Activated effector memory CD4-positive, alpha-beta T cell treated with Interleukin-2 at 50 U/mL for 16 hours (primary cell): ENCODE measurements at regions not wholly inside any gene's neighbourhood (a gene's known extent, or its start where the extent isn't known, plus 50 kb on each side); places are given as distances from the start of the nearest gene placed in this dataset.

ENCODE experiments used
- DNase-seq: peaks from one replicate; pipeline ENCODE4 v3.0.0-alpha.2; 2020

DNA sequence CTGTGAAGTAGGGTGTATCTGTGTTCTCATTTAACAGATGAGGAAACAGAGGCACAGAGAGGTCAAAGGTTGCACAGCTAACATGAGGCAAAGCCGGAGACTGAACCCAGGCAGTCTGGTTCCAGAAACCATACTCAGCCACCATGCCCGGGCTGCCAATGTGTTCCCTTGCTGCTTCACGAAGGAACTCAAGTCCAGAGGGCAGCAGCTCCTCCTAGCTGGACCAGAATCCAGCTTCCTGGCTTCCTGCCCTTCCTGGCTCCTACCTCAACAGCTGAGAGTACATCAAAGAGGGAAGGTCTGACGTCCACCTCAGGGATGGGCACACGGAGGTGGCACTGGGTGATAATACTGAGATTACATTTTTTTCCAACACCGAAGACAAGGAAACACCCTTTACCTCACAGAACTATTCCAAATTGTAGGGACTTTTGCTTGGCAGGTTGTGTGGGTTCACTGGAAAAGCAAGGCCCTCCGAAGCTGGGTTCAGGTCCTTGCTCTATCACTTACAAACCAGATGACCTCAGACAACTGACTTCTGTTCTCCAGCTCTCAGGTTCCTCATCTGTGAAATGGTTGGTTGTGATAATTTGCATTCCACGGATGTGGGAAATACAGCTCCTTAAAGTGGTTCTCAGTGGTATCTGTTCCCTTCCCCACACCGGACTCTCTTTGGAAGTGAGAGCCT lies 154.1 kb upstream of the ZMIZ1 start:
- no peak for DNase-seq

DNA sequence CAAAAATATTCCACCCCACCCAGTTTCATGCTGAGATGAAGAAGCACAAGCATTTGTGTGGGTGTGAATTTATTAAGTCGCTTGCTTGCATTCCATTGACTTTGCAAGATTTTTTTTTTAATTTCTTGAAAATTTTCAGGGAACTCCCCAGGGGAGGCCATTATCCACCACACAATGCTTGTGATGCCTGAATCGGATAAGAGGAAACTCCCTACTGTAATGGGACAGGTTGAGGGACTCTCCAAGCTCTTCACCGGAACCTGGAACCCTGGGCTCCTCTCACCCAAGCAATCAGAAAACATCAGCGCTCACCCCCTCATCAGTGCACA lies 153.6 kb upstream of the ZMIZ1 start:
- no peak for DNase-seq

DNA sequence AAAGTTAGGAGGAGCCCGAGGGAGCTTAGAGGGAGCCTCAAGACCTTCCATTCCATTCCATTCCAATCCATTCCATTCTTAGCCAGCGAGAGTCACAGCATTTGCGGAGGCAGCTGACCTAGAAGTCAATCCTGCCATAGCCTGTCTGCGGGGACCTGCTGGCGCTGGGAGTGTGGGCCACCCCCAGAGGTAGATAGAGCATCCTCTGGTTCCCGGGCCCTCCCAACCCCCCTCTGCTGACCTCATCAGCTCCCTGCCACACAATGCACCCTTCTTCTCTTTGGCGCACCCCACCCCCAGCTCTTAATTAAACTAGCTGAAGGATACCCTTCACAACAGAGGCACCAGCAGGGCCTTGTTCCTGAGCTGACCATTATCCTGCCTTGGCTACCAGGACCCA lies 152.5 kb upstream of the ZMIZ1 start:
- DNase-seq: no peak

DNA sequence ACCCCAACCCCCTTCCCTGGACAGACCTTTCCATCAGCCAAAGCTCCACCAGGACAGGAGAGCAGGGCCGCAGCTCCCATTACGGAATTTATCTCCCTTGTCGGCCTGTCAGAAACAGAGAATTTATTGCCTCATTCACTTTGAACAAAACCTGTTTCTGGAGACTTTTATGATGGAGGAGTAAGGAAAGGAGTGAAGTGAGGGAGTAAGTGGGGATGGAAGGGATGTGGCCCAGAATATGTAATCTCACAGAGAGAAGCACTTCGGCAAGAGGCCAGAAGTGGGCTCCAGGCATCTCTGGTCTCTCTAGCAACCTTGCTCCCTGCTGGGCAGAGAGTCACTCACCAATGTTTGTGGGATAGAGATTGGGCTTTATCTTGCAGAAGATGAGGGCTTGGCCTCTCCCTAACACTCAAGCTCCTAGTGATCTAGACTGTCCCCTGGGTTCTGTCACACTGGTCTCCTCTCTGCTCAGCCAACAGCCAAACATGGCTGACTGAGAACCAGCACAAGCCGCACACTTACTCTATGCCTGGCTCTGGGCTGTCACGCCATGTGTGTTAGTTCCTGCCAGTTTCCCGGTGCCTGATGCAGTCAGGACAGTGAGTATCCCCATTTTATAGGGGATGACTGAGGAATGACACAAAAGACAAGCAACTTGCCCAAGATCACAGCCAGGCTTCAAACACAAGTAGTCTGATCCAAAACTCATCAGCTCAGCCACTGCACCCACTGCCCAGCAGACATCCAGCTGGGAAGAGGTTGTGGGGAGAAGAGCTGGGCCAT lies 149.4 kb upstream of the ZMIZ1 start:
- no peak for DNase-seq

DNA sequence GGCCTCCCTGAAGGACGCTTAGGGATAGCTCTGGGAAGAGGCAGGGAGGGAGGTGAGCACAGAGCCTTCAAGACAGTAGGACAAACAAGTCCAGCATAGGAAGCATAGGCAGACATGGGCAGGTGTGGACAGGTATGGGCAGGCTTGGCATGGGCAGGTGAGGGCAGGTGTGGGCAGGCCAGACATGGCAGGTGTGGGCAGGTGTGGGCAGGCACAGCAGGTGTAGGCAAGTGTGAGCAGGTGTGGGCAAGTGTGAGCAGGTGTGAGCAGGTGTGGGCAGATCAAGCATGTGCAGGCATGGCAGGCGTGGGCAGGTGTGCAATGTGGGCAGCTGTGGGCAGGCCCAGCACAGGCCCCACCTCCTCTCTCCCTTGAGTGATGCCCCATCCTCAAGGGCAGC lies 148.8 kb upstream of the ZMIZ1 start:
- no peak for DNase-seq

DNA sequence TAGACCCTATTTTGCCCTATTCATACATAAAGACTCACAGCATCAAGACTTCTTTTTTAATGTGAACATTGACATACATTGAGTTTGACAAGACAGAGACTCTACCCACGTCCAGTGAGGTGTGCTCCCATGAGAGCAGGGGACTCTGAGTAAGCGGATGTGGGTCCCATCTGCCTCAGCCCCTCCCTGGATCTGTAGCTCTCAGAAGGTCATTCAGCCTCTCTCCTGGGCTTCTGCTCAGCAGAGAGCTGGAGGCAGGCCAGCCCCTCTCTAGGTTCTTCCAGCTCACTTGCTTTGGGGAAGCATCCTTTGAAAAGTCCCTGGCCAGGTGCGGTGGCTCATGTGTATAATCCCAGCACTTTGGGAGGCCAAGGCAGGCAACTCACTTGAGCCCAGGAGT lies 146.9 kb upstream of the ZMIZ1 start:
- DNase-seq: no peak

DNA sequence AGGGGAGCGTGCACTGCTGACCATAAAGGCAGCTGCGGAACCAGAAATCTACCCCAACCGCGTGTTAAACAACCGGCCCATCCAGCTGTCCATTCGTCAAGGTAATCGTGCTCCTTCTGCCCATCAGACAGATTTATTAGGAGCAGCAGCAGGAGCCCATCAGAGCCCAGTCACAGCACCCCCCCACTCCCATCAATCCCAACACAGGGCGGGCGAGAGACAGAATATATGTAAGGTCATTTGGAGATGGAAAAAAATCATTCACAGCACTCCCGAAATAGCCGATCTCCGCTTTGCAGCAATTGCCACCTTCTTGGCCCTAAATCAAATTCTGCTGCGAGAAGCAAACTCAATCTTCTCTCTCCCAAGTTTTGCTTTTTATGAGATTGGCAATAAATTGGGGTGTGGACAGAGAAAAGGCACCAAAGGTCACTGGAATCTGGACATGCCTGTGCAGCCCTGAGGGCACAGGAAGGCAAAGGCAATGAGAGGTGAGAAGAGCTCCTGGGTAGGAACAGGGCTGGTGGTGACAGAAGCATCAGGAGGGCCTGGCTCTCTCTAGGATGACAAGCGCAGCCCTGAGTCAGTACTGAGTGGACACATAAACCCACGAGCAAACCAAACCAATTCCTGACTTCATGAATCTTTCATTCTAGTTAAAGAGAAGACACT lies 145.0 kb upstream of the ZMIZ1 start:
- DNase-seq: no peak

DNA sequence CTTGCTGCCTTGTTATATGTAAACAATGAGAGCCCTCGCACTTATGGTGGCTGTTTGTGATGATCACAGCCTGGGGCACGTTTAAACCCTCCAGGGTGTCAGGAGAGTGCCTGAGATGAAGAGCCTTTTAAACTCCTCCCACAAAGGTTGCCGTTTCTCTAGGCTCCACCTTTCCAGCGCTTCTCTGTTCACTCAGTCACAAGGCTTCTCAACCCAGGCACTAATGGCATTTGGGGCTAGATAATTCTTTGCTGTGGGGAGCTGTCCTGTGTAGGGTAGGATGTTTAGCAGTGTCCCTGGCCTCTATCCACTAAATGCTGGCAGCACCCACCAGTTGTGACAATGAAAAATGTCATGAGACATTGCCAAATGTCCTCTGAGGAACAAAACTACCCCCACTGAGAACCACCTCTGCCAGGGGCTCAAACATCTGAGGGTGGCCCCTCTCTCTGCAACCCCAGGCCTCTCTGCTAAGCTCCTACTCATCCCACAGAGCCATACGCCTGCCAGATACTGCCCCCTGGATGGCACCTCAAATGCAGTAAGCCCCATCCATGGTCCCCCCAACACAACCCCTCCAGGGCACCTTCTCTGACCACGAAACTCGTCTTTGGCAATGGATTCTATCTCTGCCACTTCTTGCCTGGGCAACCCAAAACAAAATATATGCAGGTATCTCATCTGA lies 144.3 kb upstream of the ZMIZ1 start:
- no peak for DNase-seq

DNA sequence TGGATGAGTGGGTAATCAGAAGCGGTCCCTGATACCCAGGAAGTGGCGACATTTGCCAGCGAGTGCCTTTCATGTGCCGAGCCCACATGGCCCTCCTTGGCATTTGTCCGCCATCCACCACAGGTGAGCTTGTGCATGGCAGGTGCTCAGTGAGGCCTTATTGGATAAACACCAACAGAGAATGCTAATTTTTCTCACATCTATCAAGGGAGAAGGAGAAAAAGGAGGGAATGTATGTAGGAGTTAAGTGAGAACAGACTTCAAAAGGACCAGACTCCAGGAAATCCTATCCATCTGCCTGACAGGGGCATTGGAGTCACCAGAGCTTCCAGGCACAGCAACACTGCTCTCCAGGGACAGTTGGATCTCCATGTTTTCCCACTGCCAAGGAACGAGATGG lies 143.5 kb upstream of the ZMIZ1 start:
- DNase-seq: no peak

DNA sequence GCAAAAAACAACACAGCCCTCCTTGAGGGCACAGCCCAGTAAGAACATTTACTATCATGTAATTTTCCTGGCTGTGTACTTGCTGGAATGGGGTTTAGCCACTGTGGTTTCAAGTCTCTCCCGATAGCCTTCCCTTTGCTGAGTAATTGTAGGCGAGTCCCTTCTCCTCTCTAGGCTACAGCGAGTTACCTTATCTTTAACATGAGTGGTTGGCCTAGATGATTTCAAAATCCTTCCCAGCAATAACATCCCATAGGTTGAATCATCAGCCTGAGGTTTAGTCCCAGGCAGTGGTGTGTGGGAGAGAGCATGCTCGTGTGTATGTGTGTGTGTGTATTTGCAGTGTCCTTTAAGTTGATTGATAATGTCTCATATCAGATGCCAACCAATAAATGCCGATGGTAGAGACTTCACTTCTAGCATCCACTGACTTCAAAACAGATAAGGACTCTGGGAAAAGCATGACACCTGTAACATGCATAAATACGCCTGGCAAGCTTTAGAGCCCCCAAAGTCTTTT lies 142.9 kb upstream of the ZMIZ1 start:
- DNase-seq: no peak

DNA sequence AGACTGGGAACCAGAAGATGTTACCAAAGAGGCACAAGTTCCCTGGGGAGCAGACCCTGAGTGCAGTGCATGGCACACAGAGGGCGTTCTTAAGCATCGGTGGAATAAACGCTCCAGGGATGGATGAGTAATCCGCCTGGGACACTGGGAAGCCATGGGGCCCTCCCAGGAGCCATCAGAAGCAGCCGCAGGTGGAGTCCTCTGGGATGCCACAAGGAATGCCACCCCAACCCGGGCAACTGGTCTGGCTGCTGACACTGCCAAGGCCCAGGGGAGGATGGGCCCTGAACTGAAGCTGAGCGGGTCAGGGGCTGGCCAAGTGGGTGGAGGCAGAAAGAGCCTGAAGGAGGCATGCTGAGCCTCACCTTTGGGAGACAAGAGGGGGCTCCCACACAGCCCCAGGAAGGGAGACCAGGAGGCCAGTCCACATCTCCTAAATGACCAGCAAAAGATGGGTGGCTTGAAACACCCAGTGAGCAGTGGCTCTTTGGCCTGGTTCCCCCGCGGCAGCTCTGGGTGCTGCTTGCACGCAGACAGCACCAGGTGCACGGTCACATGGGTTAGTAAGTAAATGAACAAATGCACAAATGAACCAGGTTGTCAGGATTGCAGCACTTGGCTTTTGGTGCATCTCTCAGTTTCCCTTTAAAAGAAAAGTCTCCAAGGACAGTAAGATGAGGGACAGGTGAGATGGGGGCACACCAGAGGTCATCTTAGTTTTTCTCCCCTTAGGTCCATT lies 141.3 kb upstream of the ZMIZ1 start:
- no peak for DNase-seq

DNA sequence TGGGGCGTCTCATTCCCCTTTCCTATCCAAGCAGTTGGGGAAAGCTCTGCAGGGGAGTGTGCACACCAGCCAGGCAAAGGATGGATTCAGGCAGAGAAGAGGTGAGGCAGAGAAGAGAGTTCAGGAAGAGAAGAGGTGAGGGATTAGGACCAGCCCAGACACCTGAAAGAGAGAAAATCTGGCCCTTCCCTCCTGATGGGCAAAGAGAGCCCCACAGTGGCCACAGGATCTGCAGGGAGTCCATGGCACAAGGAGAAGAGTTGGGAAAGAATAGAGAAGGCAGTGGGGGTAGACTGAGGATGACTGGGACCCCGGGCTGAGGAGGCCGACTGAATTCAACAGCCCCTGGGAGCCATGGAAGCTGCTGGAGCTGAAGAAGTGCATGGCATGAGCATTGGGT lies 140.4 kb upstream of the ZMIZ1 start:
- DNase-seq: no peak

DNA sequence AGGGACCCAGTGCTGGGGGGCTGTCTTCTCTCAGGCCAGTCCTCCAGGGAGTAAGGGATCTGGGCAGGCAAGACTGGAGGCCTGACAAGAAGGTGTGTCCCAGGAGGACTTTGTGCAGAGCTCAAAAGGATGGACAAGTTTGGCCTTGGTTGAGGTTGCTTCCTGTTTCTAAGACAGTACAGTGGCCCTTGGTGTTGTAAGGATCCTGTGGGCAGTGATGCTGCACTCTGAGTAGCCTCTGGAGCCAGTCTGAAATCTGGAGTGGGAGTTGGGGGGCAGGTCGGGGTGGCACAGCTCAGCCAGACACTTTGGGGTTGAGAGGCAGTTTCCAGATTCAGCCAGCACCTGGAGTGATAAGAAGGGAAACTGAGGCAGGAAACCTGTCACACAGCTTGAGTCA lies 139.2 kb upstream of the ZMIZ1 start:
- no peak for DNase-seq

DNA sequence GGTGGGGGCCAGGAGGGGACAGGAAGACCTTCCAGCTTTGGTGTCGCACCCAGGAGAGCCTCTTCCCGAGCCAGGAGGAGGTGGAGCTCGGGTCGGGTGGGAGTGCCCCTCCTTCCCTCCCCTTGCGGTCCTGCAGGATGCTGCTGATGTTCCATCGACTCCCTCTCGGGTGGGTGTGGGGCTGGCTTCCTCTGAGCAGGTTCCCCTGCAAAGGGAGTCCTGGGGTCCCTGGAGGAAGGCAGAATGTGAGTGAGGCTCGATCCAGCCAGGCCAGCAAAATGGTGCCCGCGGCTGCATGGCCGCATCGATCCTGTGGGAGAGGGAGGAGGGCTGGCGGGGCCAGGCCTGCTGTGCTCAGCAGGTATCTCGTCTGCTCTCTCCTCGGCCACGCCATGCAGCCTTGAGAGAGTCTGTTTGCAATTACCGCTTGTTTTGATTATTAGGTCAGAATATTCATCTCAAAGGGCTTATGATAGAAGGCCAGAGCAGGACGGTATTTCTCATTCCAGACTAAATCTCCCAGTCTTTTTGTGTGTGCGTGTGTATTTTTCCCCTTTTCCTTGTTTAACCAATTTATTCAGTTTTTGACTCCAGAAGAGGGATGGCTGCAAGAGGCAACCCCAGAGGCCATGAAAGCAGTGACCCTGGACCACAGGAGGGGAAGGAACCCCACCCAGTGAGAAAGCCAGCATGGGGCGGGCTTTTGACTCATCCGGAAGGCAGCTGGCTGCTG lies 137.3 kb upstream of the ZMIZ1 start:
- no peak for DNase-seq

DNA sequence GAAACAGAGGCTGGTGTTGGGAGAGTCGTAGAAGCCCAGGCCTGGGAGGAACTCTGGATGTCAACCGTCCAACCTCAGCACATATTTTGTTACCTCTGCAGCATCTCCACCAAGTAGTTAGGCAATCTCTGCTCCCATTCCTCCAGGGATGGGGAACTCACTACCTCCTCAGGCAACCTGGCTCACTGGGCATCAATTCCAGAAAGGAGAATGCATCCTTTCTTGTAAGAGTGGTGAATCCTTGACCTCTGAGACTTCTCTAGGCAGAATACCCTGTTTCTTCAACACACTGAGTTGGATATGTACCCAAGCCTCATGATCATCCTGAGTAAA lies 136.7 kb upstream of the ZMIZ1 start:
- no peak for DNase-seq

DNA sequence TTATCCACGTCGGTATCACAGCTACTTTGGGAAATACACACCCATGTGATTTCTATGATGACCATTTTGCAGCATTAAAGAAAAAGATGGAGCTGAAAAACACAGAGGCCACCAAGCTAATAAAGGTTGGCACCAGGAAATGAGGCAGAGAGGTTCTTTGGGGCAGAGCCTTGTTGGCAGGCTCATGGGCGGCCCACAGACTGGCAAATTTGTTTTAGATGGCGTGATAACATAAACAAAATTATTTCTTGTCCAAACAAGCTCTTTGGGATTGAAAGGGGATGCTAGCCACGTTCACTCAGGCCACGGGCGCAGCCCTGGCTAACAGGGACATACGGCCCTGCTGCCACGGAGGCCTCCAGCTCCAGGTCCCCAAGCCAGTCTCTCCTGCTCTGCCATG lies 135.9 kb upstream of the ZMIZ1 start:
- DNase-seq: no peak

DNA sequence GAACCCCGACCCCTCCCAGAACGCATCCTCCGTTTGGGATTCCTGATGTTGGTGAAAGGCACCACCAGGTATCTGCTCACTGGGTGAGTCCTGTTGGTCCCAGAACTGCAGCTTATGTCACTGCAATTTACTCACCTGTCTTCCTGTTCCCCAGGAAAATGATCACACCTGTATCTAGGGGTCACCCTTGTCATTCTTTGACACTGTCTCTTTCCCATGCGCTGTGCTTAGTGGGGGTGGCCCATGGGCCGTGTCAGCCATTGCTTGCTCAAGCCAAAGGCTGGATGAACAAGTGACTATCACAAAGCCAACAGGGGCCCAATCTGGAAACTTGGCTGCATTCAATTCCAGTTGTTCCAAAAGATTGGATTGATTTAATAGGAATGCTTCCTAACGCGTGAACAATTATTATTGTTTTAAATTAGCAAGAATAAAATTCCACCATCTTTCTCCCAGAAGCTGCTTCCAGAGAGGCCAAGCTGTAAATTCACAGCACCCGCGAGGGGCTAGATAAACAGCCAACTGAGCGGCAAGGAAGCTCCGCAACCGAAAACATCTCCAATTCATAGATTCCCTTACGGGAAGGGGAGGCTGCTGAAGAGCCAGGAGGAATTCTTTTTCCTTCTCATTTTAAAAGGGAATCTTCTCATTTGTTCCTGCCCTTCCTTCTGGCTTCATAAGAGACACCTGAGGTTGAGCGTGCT lies 134.8 kb upstream of the ZMIZ1 start:
- DNase-seq: no peak

DNA sequence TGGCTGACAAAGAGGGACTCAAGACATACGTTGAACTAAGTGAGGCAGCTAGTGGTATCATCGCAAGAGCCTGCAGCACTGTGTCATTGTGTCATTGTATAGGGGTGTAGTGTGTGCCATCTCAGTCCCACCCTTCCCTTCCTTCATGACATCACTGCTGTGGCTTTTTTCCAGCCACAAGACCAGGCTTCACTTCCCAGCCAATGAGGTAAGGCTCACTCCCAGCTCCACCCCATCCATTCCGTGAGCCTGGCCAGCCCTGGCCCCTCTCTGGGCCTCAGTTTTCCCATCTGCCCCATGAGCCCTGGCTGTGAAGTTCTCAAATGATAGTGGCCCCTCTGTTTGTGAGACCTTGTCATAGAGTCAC lies 134.3 kb upstream of the ZMIZ1 start:
- no peak for DNase-seq

DNA sequence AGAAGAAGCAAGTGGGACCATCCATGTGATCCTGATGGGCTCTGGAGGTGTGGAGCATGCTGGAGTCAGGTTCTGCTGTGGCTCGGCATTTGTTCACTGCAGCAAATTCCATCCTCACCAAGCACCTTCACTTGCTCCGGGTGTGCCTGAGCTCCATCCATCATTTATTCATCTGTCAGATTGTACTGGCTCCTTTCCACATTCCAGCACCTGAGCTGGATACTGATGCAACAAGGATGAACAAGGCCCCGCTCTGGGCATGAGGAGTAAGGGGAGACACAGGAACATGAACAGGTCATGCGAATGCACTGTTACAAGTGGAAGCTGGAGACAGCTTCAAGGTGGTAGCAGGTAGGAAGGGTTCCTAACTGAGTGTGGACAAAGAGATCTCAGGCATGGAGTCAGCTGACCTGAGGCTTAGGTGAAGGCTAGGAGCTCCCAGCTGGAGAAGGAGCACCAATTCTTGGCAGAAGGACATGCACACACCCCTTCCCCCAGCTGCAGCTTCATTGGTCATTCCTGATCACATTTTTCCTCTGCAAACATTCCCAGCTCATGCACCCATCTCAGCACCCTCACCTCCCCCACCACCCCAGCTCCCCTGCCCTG lies 133.7 kb upstream of the ZMIZ1 start:
- no peak for DNase-seq

DNA sequence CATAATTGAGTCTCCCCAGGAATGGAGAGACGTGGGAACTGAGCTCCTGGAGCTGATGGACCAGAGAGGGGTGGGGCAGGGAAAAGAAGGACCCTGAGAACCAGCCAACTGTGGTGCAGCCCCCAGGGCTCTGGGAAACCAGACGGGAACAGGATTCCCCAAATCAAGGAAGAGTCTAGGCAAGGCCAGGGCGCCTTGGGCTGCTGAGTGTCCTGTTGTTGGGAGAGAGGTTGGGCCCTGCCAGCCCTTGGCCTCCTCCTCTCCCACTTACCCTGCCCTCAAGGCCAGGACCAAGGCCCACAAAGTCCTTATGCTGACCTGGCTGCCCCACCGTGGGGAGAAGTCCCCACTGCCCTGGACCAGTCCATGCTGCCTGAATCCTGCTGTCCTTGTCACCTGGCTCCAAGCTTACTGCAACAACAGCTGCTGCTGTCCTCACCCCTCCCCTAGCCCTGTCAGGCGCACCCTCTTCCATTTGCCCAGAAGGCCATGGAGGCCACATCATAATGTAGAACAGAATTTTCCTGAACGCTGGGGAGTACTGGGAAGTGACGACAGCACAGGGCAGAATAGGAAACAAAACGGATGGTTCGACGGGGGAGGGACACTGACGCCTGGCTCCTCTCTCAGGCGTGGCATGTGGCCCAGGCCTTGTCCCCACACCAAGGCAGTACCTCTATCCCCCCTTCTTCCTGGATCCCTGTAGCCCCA lies 132.9 kb upstream of the ZMIZ1 start:
- DNase-seq: no peak
